HepG2 (cell line): ENCODE measurements at regions not wholly inside any gene's neighbourhood (a gene's known extent, or its start where the extent isn't known, plus 50 kb on each side); places are given as distances from the start of the nearest gene placed in this dataset.

Experiments
- ATAC-seq: fragments of 200-7000 bp; cut with Tn5 transposase; 3 replicates; pipeline ENCODE4 v1.9.1; 2020; ENCODE audit warnings: mild to moderate bottlenecking, moderate library complexity
- BruUV-seq: library from RNA; stranded (reverse); fragments of 400-500 nt; replicated peaks from 2 replicates; lab custom pipeline; 2021; lab: Mats Ljungman, UMichigan
- CTCF ChIA-PET: fragments of 300-600 bp; formaldehyde crosslinking; extraction: SDS; loops from one replicate; lab custom pipeline; 2021; ENCODE audit warnings: low total read pairs, inconsistent platforms, low intra/inter-chr PET ratio; lab: Yijun Ruan, JAX
- POLR2A ChIA-PET: fragments of 350-600 bp; sonication (Branson Sonifier 250); formaldehyde crosslinking; loops from one replicate; lab custom pipeline; 2020; ENCODE audit warnings: antibody characterized with exemption, inconsistent platforms; lab: Yijun Ruan, JAX
- DNase-seq: peaks from one replicate; pipeline ENCODE4 v3.0.0-alpha.2; 2015; ENCODE audit warnings: low spot score
- FAIRE-seq: peaks from 3 replicates; lab custom pipeline; 2011; peaks lifted over from hg19 to GRCh38; lab: Jason Lieb, UNC
- H2AFZ ChIP-seq: one replicate; pipeline ENCODE4 v1.6.1; 2011; ENCODE audit warnings: low read length, inconsistent platforms
- H3K27ac ChIP-seq: fragments of 300-600 bp; 3 replicates; pipeline ENCODE4 v1.8.0; 2011; ENCODE audit warnings: mixed run types, mild to moderate bottlenecking, mixed read lengths, low read length, inconsistent platforms; ENCODE audit not compliant: insufficient read depth; ENCODE audit errors: extremely low read length
- H3K27me3 ChIP-seq, 2 experiments: fragments of 200-600 bp in 1 of 2; 2 replicates in 1 of 2; 3 replicates in 1 of 2; pipeline versions ENCODE4 v1.6.0 to v1.8.0; 2011; ENCODE audit warnings: low read length in 2 of 2, mild to moderate bottlenecking in 2 of 2, moderate library complexity in 2 of 2, inconsistent platforms in 1 of 2; ENCODE audit not compliant: insufficient read depth in 2 of 2, control insufficient read depth in 1 of 2
- H3K36me3 ChIP-seq, 2 experiments: fragments of 200-600 bp in 1 of 2; replicated peaks in 1 of 2; 2 replicates in 1 of 2; 3 replicates in 1 of 2; pipeline versions ENCODE4 v1.5.1 to v1.8.0; 2011; ENCODE audit warnings: low read length in 2 of 2, inconsistent platforms in 1 of 2; ENCODE audit not compliant: insufficient read depth in 2 of 2, control insufficient read depth in 1 of 2
- H3K4me1 ChIP-seq: 2 replicates; pipeline ENCODE4 v1.5.1; 2012; ENCODE audit warnings: low read length, inconsistent platforms; ENCODE audit not compliant: insufficient read depth
- H3K4me2 ChIP-seq: 2 replicates; pipeline ENCODE4 v1.6.0; 2011; ENCODE audit warnings: low read depth, low read length, inconsistent platforms
- H3K4me3 ChIP-seq, 3 experiments: fragments of 200-600 bp in 1 of 3; sonication (generic), shearing (Covaris generic) in 1 of 3; replicated peaks in 1 of 3; 2 replicates each; pipeline ENCODE4 v1.5.1; 2011 to 2016; ENCODE audit warnings: low read length in 3 of 3, inconsistent platforms in 2 of 3, low read depth in 2 of 3, mild to moderate bottlenecking in 2 of 3, control low read depth in 1 of 3, mixed read lengths in 1 of 3; ENCODE audit not compliant: insufficient read depth in 1 of 3
- H3K79me2 ChIP-seq: one replicate; pipeline ENCODE4 v1.6.1; 2011; ENCODE audit warnings: low read length, inconsistent platforms; ENCODE audit not compliant: insufficient read depth
- H3K9ac ChIP-seq: 2 replicates; pipeline ENCODE4 v1.6.0; 2011; ENCODE audit warnings: mild to moderate bottlenecking, low read depth, low read length, inconsistent platforms; ENCODE audit not compliant: insufficient read depth
- H3K9me3 ChIP-seq: 2 replicates; pipeline ENCODE4 v1.5.1; 2012; ENCODE audit warnings: mild to moderate bottlenecking, low read length
- H4K20me1 ChIP-seq: 2 replicates; pipeline ENCODE4 v1.6.0; 2011; ENCODE audit warnings: inconsistent platforms, mild to moderate bottlenecking, low read length, moderate library complexity; ENCODE audit not compliant: insufficient read depth
- EHMT2 ChIP-seq: fragments of 200-600 bp; sonication (generic); IDR thresholded peaks from 2 replicates; pipeline ENCODE4 v1.7.0; 2017; ENCODE audit warnings: antibody characterized with exemption, low read depth, low read length, borderline replicate concordance
- GABPA ChIP-seq, 2 experiments: IDR thresholded peaks; 2 replicates each; pipeline ENCODE4 v1.6.1; 2011 to 2016; ENCODE audit warnings: low read depth in 2 of 2, low read length in 1 of 2, missing biosample characterization in 1 of 2, missing genetic modification characterization in 1 of 2
- HCFC1 ChIP-seq: fragments of 150-350 bp; IDR thresholded peaks from 2 replicates; pipeline ENCODE4 v1.6.1; 2014; ENCODE audit warnings: low read depth, low read length
- MXI1 ChIP-seq: IDR thresholded peaks from 3 replicates; pipeline ENCODE4 v1.6.1; 2012; ENCODE audit warnings: low read depth, low read length, inconsistent platforms, borderline replicate concordance
- RBM39 ChIP-seq: fragments of 200-400 bp; formaldehyde crosslinking; IDR thresholded peaks from one replicate; pipeline ENCODE4 v1.6.1; 2018; ENCODE audit warnings: antibody characterized with exemption, mild to moderate bottlenecking, low read depth, low read length; ENCODE audit not compliant: poor library complexity, severe bottlenecking
- SNAI1 ChIP-seq: sonication (generic); formaldehyde crosslinking; IDR thresholded peaks from 2 replicates; pipeline ENCODE4 v1.5.0; 2020; ENCODE audit warnings: mild to moderate bottlenecking, missing genetic modification reagents, borderline replicate concordance
- ZFY ChIP-seq: sonication (generic); formaldehyde crosslinking; IDR thresholded peaks from 2 replicates; pipeline ENCODE4 v1.4.0; 2020; ENCODE audit warnings: missing genetic modification reagents
- ZMYM2 ChIP-seq: sonication (generic); formaldehyde crosslinking; IDR thresholded peaks from 2 replicates; pipeline ENCODE4 v1.8.0; 2022; ENCODE audit warnings: mild to moderate bottlenecking, missing genetic modification reagents
- ZNF253 ChIP-seq: sonication (generic); formaldehyde crosslinking; IDR thresholded peaks from 2 replicates; pipeline ENCODE4 v1.8.0; 2022; ENCODE audit warnings: mild to moderate bottlenecking, missing genetic modification reagents, borderline replicate concordance
- ZNF441 ChIP-seq: sonication (generic); formaldehyde crosslinking; IDR thresholded peaks from 2 replicates; pipeline ENCODE4 v1.7.0; 2021; ENCODE audit warnings: missing genetic modification reagents, borderline replicate concordance
- ZNF446 ChIP-seq: sonication (generic); formaldehyde crosslinking; IDR thresholded peaks from 2 replicates; pipeline ENCODE4 v1.5.0; 2020; ENCODE audit warnings: mild to moderate bottlenecking, missing genetic modification reagents
- ZNF496 ChIP-seq: sonication (generic); formaldehyde crosslinking; IDR thresholded peaks from 2 replicates; pipeline ENCODE4 v1.8.1; 2023; ENCODE audit warnings: mild to moderate bottlenecking, moderate library complexity, missing genetic modification reagents; ENCODE audit not compliant: insufficient replicate concordance
- ZNF766 ChIP-seq: sonication (generic); formaldehyde crosslinking; IDR thresholded peaks from 2 replicates; pipeline ENCODE4 v1.5.0; 2020; ENCODE audit warnings: missing genetic modification reagents, borderline replicate concordance
- ZNF790 ChIP-seq: sonication (generic); formaldehyde crosslinking; IDR thresholded peaks from 2 replicates; pipeline ENCODE4 v1.8.0; 2022; ENCODE audit warnings: missing genetic modification reagents, mild to moderate bottlenecking, borderline replicate concordance
- WGBS: methylation state at CpG from one replicate; pipeline ENCODE4 v1.1.6; 2017; ENCODE audit warnings: low lambda C conversion rate; 5-methylcytosine and 5-hydroxymethylcytosine counted together
- in situ Hi-C: cut with HindIII; loops from 2 replicates; pipeline ENCODE4 v1.10.0; 2017; ENCODE audit warnings: low pct_unique_long_range_greater_than_20kb; ENCODE audit not compliant: extremely low pct_ligation_motif_present
- intact Hi-C: fragments of 100-400 bp; cut with micrococcal nuclease; formaldehyde crosslinking; loops from one replicate; pipeline ENCODE4 v1.10.0; 2022; ENCODE audit not compliant: unreplicated experiment
- TF ChIP-seq, protein P1 (sequence below): IDR thresholded peaks from 2 replicates; pipeline ENCODE4 v1.6.1; 2016; ENCODE audit warnings: low read depth
- TF ChIP-seq, protein P2 (sequence below): sonication (generic); formaldehyde crosslinking; IDR thresholded peaks from 2 replicates; pipeline ENCODE4 v1.4.0; 2020; ENCODE audit warnings: missing genetic modification reagents; ENCODE audit errors: not compliant biosample characterization

DNA sequence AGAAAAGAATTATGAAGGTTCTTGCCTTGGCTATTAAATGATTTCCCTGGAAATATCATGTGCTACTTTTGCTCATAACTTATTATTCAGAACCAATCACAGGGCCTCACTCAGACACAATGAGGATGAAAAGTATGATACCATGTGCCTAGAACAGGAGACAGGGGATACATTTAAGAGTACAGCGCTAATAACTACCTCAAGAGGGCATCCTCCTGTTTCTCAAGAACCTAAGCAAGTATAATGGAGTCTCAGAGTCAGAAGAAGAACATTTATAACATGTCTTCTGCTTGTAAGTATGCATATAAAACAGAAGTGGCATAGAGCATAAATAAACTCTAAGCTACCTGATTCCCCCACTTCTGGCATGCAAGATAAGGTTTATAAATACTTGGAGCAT, 125.4 kb upstream of the MME start:
- H3K9me3 ChIP-seq: peaks cover 13% of the 10 kb centered on the region; the same call in 1 of the 2 replicates
- no peak overlapping the region for H3K4me3 ChIP-seq
- H3K27me3 ChIP-seq: no peaks in the 10 kb centered on the region
- H2AFZ ChIP-seq: no peak overlapping the region
- H3K36me3 ChIP-seq: no peaks in the 10 kb centered on the region
- whole genome bisulfite sequencing: 0% methylated on average over 1 of the region's 1 CpG
- no peaks in the 10 kb centered on the region for H3K4me1 ChIP-seq
- ATAC-seq (no peak), DNase-seq (no peak), FAIRE-seq (no peak)
- TF ChIP-seq ZMYM2 (CRISPR knock-in tag): no peak
- no peak for TF ChIP-seq ZNF446 (CRISPR knock-in tag)
- TF ChIP-seq HCFC1: no peak
- TF ChIP-seq, protein P1, sequence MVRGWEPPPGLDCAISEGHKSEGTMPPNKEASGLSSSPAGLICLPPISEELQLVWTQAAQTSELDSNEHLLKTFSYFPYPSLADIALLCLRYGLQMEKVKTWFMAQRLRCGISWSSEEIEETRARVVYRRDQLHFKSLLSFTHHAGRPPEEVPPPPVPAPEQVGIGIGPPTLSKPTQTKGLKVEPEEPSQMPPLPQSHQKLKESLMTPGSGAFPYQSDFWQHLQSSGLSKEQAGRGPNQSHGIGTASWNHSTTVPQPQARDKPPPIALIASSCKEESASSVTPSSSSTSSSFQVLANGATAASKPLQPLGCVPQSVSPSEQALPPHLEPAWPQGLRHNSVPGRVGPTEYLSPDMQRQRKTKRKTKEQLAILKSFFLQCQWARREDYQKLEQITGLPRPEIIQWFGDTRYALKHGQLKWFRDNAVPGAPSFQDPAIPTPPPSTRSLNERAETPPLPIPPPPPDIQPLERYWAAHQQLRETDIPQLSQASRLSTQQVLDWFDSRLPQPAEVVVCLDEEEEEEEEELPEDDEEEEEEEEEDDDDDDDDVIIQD (CRISPR knock-in tag): no peak
- TF ChIP-seq ZNF441: no peak
- TF ChIP-seq RBM39: no peak
- TF ChIP-seq ZNF253 (CRISPR knock-in tag): no peak
- no peak for TF ChIP-seq ZNF496 (CRISPR knock-in tag)
- no peak for TF ChIP-seq SNAI1 (CRISPR knock-in tag)
- TF ChIP-seq ZNF766 (CRISPR knock-in tag): no peak
- no peak for TF ChIP-seq EHMT2
- TF ChIP-seq ZFY: no peak
- TF ChIP-seq, protein P2, sequence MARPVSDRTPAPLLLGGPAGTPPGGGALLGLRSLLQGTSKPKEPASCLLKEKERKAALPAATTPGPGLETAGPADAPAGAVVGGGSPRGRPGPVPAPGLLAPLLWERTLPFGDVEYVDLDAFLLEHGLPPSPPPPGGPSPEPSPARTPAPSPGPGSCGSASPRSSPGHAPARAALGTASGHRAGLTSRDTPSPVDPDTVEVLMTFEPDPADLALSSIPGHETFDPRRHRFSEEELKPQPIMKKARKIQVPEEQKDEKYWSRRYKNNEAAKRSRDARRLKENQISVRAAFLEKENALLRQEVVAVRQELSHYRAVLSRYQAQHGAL (CRISPR knock-in tag): no peak
- TF ChIP-seq MXI1: no peak
- no peak for TF ChIP-seq GABPA (IDR thresholded peaks at IDR 0.05; ENCODE audit: low read depth, low read length)
- TF ChIP-seq GABPA (CRISPR knock-in tag; IDR thresholded peaks at IDR 0.05; ENCODE audit: low read depth): no peak
- no peak for TF ChIP-seq ZNF790 (CRISPR knock-in tag)
- H3K79me2 ChIP-seq: no peaks in the 10 kb centered on the region
- no peak overlapping the region for H3K27ac ChIP-seq
- POLR2A ChIA-PET: no interaction called here
- H4K20me1 ChIP-seq: no peaks in the 10 kb centered on the region
- CTCF ChIA-PET: no interaction called here
- BruUV-seq: no TSS peak
- in situ Hi-C loops: no loop called here
- H3K9ac ChIP-seq: no peak overlapping the region
- no peak overlapping the region for H3K4me2 ChIP-seq
- intact Hi-C loops: no loop called here
